ENCODE measurements at regions not wholly inside any gene's neighbourhood (a gene's known extent, or its start where the extent isn't known, plus 50 kb on each side); places are given as distances from the start of the nearest gene placed in this dataset.

GRCh38 chr9:28921857-28922500 is 1348.7 kb upstream of the C9orf72 start:
- Histone ChIP-seq H3K9ac (replicated peaks; ENCODE audit: extremely low read depth, insufficient read depth, low read length) (no peak overlapping the region), H3K79me2 (ENCODE audit: control insufficient read depth, insufficient read depth, low read length) (no peaks in the 10 kb centered on the region), H3K4me1 (ENCODE audit: control insufficient read depth, extremely low read depth, insufficient read depth, low read length) (no peaks in the 10 kb centered on the region), H2AFZ (ENCODE audit: low read depth, low read length) (no peak overlapping the region), H3K4me2 (ENCODE audit: insufficient read depth, low read length) (no peak overlapping the region), H3K9me3 (replicated peaks; ENCODE audit: control insufficient read depth, insufficient read depth, low read length) (no peaks in the 10 kb centered on the region), H3K27ac (ENCODE audit: insufficient read depth, low read depth, low read length) (no peak overlapping the region), H3K36me3 (ENCODE audit: control insufficient read depth in 2 of 2, extremely low read depth in 1 of 2, insufficient read depth in 2 of 2, low read length in 2 of 2) (no peaks in the 10 kb centered on the region), H3K27me3 (ENCODE audit: control insufficient read depth in 2 of 2, insufficient read depth in 2 of 2, low read length in 2 of 2) (no peaks in the 10 kb centered on the region), H4K20me1 (replicated peaks; ENCODE audit: control insufficient read depth, extremely low read depth, insufficient read depth, low read length) (no peaks in the 10 kb centered on the region), H3K9me1 (replicated peaks; ENCODE audit: control insufficient read depth, extremely low read depth, insufficient read depth, low read length) (no peaks in the 10 kb centered on the region), H3K4me3 (replicated peaks in 1 of 3; ENCODE audit: insufficient read depth in 1 of 3, low read depth in 1 of 3, low read length in 3 of 3) (no peak overlapping the region)
- dilution Hi-C loops (cut with MboI; ENCODE audit: extremely low pct_ligation_motif_present, low sequenced_read_pairs), result no loop called here
- POLR2A ChIA-PET, result no interaction called here
- intact Hi-C loops (cut with micrococcal nuclease), result no loop called here
- BruUV-seq (replicated peaks), result no TSS peak
- DNase-seq (ENCODE audit: low read depth, low spot score) (no peak), FAIRE-seq (no peak)
- TF ChIP-seq POLR2A (IDR thresholded peaks at IDR 0.05; ENCODE audit: low read depth, low read length), result no peak
- no peak for TF ChIP-seq JUN (IDR thresholded peaks at IDR 0.05; ENCODE audit: borderline replicate concordance, insufficient read depth, insufficient read length, low read depth)
- no peak for TF ChIP-seq CTCF (IDR thresholded peaks at IDR 0.05; ENCODE audit: extremely low read depth in 1 of 2, insufficient read depth in 1 of 2, low read depth in 1 of 2, low read length in 2 of 2)
- no peak for TF ChIP-seq MYC (IDR thresholded peaks at IDR 0.05; ENCODE audit: low read depth, low read length)
- TF ChIP-seq, protein P1, sequence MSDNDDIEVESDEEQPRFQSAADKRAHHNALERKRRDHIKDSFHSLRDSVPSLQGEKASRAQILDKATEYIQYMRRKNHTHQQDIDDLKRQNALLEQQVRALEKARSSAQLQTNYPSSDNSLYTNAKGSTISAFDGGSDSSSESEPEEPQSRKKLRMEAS (IDR thresholded peaks at IDR 0.05; ENCODE audit: insufficient read depth, insufficient read length), result no peak
- no peak for TF ChIP-seq EZH2 (IDR thresholded peaks at IDR 0.05; ENCODE audit: borderline replicate concordance, low read depth, low read length, severe bottlenecking)
- no peak for TF ChIP-seq FOS (IDR thresholded peaks at IDR 0.05; ENCODE audit: borderline replicate concordance, insufficient read depth, low read length)
- no peak for TF ChIP-seq POLR2AphosphoS5 (IDR thresholded peaks at IDR 0.05; ENCODE audit: insufficient read depth, low read depth, low read length)
- no peak for TF ChIP-seq GATA2 (IDR thresholded peaks at IDR 0.05; ENCODE audit: insufficient read depth, insufficient read length, low read depth, low read length)
- CTCF ChIA-PET, result no interaction called here
